ENCODE measurements at regions not wholly inside any gene's neighbourhood (a gene's known extent, or its start where the extent isn't known, plus 50 kb on each side); places are given as distances from the start of the nearest gene placed in this dataset.

- Histone ChIP-seq H3K4me1 (ENCODE audit: control insufficient read depth, insufficient read depth, low read length, unreplicated experiment) (peaks cover 13% of the 10 kb centered on the region), H3K27ac (ENCODE audit: low read depth, low read length) (no peak overlapping the region), H2AFZ (ENCODE audit: low read length, unreplicated experiment) (no peak overlapping the region), H3K27me3 (ENCODE audit: insufficient read depth, low read length) (no peaks in the 10 kb centered on the region), H3K4me3 (ENCODE audit: low read depth, low read length) (no peak overlapping the region), H3K79me2 (ENCODE audit: control insufficient read depth, insufficient read depth, low read length, unreplicated experiment) (no peaks in the 10 kb centered on the region), H3K36me3 (ENCODE audit: insufficient read depth, low read length) (no peaks in the 10 kb centered on the region)
These were observed 267.1 kb downstream of the ARL4A start for GRCh38 chr7:12954380-12955033.

GRCh38 chr7:12957487-12957886 is 270.1 kb downstream of the ARL4A start:
- Histone ChIP-seq H2AFZ (ENCODE audit: low read length, unreplicated experiment) (no peak overlapping the region), H3K4me3 (ENCODE audit: low read depth, low read length) (no peak overlapping the region), H3K27me3 (ENCODE audit: insufficient read depth, low read length) (no peaks in the 10 kb centered on the region), H3K4me1 (ENCODE audit: control insufficient read depth, insufficient read depth, low read length, unreplicated experiment) (no peaks in the 10 kb centered on the region), H3K36me3 (ENCODE audit: insufficient read depth, low read length) (no peaks in the 10 kb centered on the region), H3K79me2 (ENCODE audit: control insufficient read depth, insufficient read depth, low read length, unreplicated experiment) (no peaks in the 10 kb centered on the region), H3K27ac (ENCODE audit: low read depth, low read length) (no peak overlapping the region)

GRCh38 chr7:12961910-12962480 is 274.6 kb downstream of the ARL4A start:
- Histone ChIP-seq H3K79me2 (ENCODE audit: control insufficient read depth, insufficient read depth, low read length, unreplicated experiment) (no peaks in the 10 kb centered on the region), H3K36me3 (ENCODE audit: insufficient read depth, low read length) (no peaks in the 10 kb centered on the region), H3K27ac (ENCODE audit: low read depth, low read length) (no peak overlapping the region), H2AFZ (ENCODE audit: low read length, unreplicated experiment) (peak overlapping the region; percentile 20), H3K4me3 (ENCODE audit: low read depth, low read length) (no peak overlapping the region), H3K4me1 (ENCODE audit: control insufficient read depth, insufficient read depth, low read length, unreplicated experiment) (no peaks in the 10 kb centered on the region), H3K27me3 (ENCODE audit: insufficient read depth, low read length) (no peaks in the 10 kb centered on the region)

GRCh38 chr7:12963435-12963834 is 276.0 kb downstream of the ARL4A start:
- Histone ChIP-seq H3K4me1 (ENCODE audit: control insufficient read depth, insufficient read depth, low read length, unreplicated experiment) (no peaks in the 10 kb centered on the region), H3K36me3 (ENCODE audit: insufficient read depth, low read length) (no peaks in the 10 kb centered on the region), H3K27ac (ENCODE audit: low read depth, low read length) (no peak overlapping the region), H3K27me3 (ENCODE audit: insufficient read depth, low read length) (no peaks in the 10 kb centered on the region), H3K79me2 (ENCODE audit: control insufficient read depth, insufficient read depth, low read length, unreplicated experiment) (no peaks in the 10 kb centered on the region), H2AFZ (ENCODE audit: low read length, unreplicated experiment) (no peak overlapping the region), H3K4me3 (ENCODE audit: low read depth, low read length) (no peak overlapping the region)

- Histone ChIP-seq H3K4me1 (ENCODE audit: control insufficient read depth, insufficient read depth, low read length, unreplicated experiment) (no peaks in the 10 kb centered on the region), H3K27me3 (ENCODE audit: insufficient read depth, low read length) (no peaks in the 10 kb centered on the region), H3K27ac (ENCODE audit: low read depth, low read length) (no peak overlapping the region), H3K79me2 (ENCODE audit: control insufficient read depth, insufficient read depth, low read length, unreplicated experiment) (no peaks in the 10 kb centered on the region), H3K36me3 (ENCODE audit: insufficient read depth, low read length) (no peaks in the 10 kb centered on the region), H3K4me3 (ENCODE audit: low read depth, low read length) (no peak overlapping the region), H2AFZ (ENCODE audit: low read length, unreplicated experiment) (no peak overlapping the region)
These were observed 277.4 kb downstream of the ARL4A start for GRCh38 chr7:12964836-12965235.

- no peak overlapping the region for H2AFZ ChIP-seq (ENCODE audit: low read length, unreplicated experiment)
- H3K27ac ChIP-seq (ENCODE audit: low read depth, low read length) = no peak overlapping the region
- no peaks in the 10 kb centered on the region for H3K4me1 ChIP-seq (ENCODE audit: control insufficient read depth, insufficient read depth, low read length, unreplicated experiment)
- no peaks in the 10 kb centered on the region for H3K79me2 ChIP-seq (ENCODE audit: control insufficient read depth, insufficient read depth, low read length, unreplicated experiment)
- no peaks in the 10 kb centered on the region for H3K27me3 ChIP-seq (ENCODE audit: insufficient read depth, low read length)
- H3K36me3 ChIP-seq (ENCODE audit: insufficient read depth, low read length) = no peaks in the 10 kb centered on the region
- H3K4me3 ChIP-seq (ENCODE audit: low read depth, low read length) = no peak overlapping the region
These were observed 278.3 kb downstream of the ARL4A start for GRCh38 chr7:12965767-12966166.

GRCh38 chr7:12967322-12967721 is 279.9 kb downstream of the ARL4A start:
- no peaks in the 10 kb centered on the region for H3K4me1 ChIP-seq (ENCODE audit: control insufficient read depth, insufficient read depth, low read length, unreplicated experiment)
- no peak overlapping the region for H3K27ac ChIP-seq (ENCODE audit: low read depth, low read length)
- no peaks in the 10 kb centered on the region for H3K27me3 ChIP-seq (ENCODE audit: insufficient read depth, low read length)
- no peaks in the 10 kb centered on the region for H3K79me2 ChIP-seq (ENCODE audit: control insufficient read depth, insufficient read depth, low read length, unreplicated experiment)
- no peak overlapping the region for H3K4me3 ChIP-seq (ENCODE audit: low read depth, low read length)
- H2AFZ ChIP-seq (ENCODE audit: low read length, unreplicated experiment) = no peak overlapping the region
- no peaks in the 10 kb centered on the region for H3K36me3 ChIP-seq (ENCODE audit: insufficient read depth, low read length)

- Histone ChIP-seq H2AFZ (ENCODE audit: low read length, unreplicated experiment) (peak overlapping the region; percentile 9), H3K4me1 (ENCODE audit: control insufficient read depth, insufficient read depth, low read length, unreplicated experiment) (no peaks in the 10 kb centered on the region)
These were observed 281.5 kb downstream of the ARL4A start for GRCh38 chr7:12968836-12969422.

GRCh38 chr7:12970626-12971025 is 283.2 kb downstream of the ARL4A start:
- Histone ChIP-seq H3K4me3 (ENCODE audit: low read depth, low read length) (no peak overlapping the region), H3K27ac (ENCODE audit: low read depth, low read length) (no peak overlapping the region), H3K36me3 (ENCODE audit: insufficient read depth, low read length) (no peaks in the 10 kb centered on the region), H3K79me2 (ENCODE audit: control insufficient read depth, insufficient read depth, low read length, unreplicated experiment) (no peaks in the 10 kb centered on the region), H2AFZ (ENCODE audit: low read length, unreplicated experiment) (no peak overlapping the region), H3K27me3 (ENCODE audit: insufficient read depth, low read length) (no peaks in the 10 kb centered on the region), H3K4me1 (ENCODE audit: control insufficient read depth, insufficient read depth, low read length, unreplicated experiment) (no peaks in the 10 kb centered on the region)

More at GRCh38 chr7:12968836-12969422, 281.5 kb downstream of the ARL4A start:
- Histone ChIP-seq H3K79me2 (ENCODE audit: control insufficient read depth, insufficient read depth, low read length, unreplicated experiment) (no peaks in the 10 kb centered on the region), H3K27me3 (ENCODE audit: insufficient read depth, low read length) (no peaks in the 10 kb centered on the region), H3K27ac (ENCODE audit: low read depth, low read length) (no peak overlapping the region), H3K4me3 (ENCODE audit: low read depth, low read length) (no peak overlapping the region), H3K36me3 (ENCODE audit: insufficient read depth, low read length) (no peaks in the 10 kb centered on the region)

- Histone ChIP-seq H3K27me3 (ENCODE audit: insufficient read depth, low read length) (no peaks in the 10 kb centered on the region), H2AFZ (ENCODE audit: low read length, unreplicated experiment) (no peak overlapping the region)
These were observed 287.2 kb downstream of the ARL4A start for GRCh38 chr7:12974451-12975166.

More at GRCh38 chr7:12974451-12975166, 287.2 kb downstream of the ARL4A start:
- H3K36me3 ChIP-seq (ENCODE audit: insufficient read depth, low read length) = no peaks in the 10 kb centered on the region
- no peak overlapping the region for H3K4me3 ChIP-seq (ENCODE audit: low read depth, low read length)
- no peak overlapping the region for H3K27ac ChIP-seq (ENCODE audit: low read depth, low read length)
- H3K4me1 ChIP-seq (ENCODE audit: control insufficient read depth, insufficient read depth, low read length, unreplicated experiment) = no peaks in the 10 kb centered on the region
- H3K79me2 ChIP-seq (ENCODE audit: control insufficient read depth, insufficient read depth, low read length, unreplicated experiment) = no peaks in the 10 kb centered on the region
